ENCODE measurements at regions not wholly inside any gene's neighbourhood (a gene's known extent, or its start where the extent isn't known, plus 50 kb on each side); places are given as distances from the start of the nearest gene placed in this dataset.
"Not testable (repeated sequence)": the region's sequence is repeated elsewhere in the genome, so short reads cannot be mapped to it uniquely, and the experiment has no call there.

DNA sequence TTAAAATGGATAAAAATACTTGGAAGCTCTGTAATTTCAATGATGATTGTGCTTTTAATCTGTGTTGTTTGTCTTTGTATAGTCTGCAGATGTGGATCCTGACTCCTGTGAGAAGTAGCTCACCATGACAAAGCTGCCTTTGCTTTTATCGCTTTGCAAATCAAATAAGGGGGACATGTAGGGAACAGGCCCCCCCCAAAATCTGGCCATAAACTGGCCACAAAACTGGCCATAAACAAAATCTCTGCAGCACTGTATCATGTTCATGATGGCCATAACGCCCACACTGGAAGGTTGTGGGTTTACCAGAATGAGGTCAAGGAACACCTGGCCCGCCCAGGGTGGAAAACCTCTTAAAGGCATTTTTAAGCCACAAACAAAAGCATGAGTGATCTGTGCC lies 366.0 kb upstream of the FGF16 start:
- H3K36me3 ChIP-seq (ENCODE audit: control insufficient read depth, insufficient read depth, low read length); H3K9me3 ChIP-seq (ENCODE audit: control insufficient read depth, insufficient read depth, low read length); H3K4me1 ChIP-seq (ENCODE audit: control insufficient read depth, insufficient read depth, low read length); H3K27me3 ChIP-seq (ENCODE audit: control insufficient read depth, insufficient read depth, low read length); H3K4me3 ChIP-seq (ENCODE audit: low read depth, low read length); H3K9ac ChIP-seq (ENCODE audit: low read depth, low read length): not testable (repeated sequence)

DNA sequence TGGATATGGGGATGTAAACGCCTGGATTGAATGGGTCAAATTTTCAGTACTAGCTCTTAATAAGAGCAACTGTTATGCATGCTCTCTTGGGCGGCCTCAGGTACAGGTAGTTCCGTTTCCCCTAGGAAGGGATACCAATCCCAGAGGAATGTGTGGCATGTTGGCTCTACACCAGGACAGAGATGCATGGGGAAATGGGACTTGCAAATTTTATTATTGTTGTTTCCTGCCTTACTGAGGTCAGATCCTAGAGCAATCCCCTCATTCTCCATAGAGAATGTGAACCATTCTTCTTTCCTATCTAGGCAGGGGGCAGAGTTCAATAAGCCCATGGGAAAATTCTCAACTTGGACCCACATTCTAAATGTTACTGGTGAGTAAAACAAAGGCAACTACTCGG lies 361.8 kb upstream of the FGF16 start:
- no peak overlapping the region for H3K9ac ChIP-seq (ENCODE audit: low read depth, low read length)
- no peaks in the 10 kb centered on the region for H3K27me3 ChIP-seq (ENCODE audit: control insufficient read depth, insufficient read depth, low read length)
- H3K36me3 ChIP-seq (ENCODE audit: control insufficient read depth, insufficient read depth, low read length) = no peaks in the 10 kb centered on the region
- H3K4me3 ChIP-seq (ENCODE audit: low read depth, low read length) = no peak overlapping the region
- no peaks in the 10 kb centered on the region for H3K4me1 ChIP-seq (ENCODE audit: control insufficient read depth, insufficient read depth, low read length)
- peaks cover 5% of the 10 kb centered on the region for H3K9me3 ChIP-seq (ENCODE audit: control insufficient read depth, insufficient read depth, low read length)

DNA sequence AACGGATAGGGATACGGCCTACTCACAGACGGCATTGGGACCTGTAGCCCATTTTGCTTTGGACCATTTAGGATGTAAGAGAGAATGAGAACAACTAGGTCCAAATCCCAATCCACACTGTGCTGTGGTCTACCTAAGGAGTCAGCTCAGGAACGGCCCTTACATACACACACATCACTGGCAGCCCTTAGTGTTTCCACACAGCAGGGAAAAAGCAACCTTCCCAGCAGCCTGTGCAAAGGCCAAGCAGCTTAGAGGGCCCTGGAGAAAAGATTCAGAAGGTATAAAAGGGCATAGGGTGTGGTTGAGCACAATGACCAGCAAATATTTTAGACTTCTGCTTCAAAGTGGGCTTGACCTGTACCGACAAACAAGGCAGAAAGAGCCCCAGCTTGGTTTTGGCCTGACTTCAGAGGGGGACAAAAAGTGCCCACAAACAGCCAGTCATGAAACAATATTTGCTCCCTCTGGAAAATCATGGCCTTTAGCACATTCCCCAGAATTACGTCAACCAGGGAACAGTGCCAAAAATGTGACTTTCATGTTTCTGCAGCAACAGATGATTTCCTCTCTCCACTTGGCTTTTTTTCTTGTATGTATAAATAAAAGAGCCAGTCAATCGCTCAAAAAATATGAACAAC lies 359.5 kb upstream of the FGF16 start:
- H3K4me1 ChIP-seq (ENCODE audit: control insufficient read depth, insufficient read depth, low read length) = no peaks in the 10 kb centered on the region
- H3K9me3 ChIP-seq (ENCODE audit: control insufficient read depth, insufficient read depth, low read length) = peaks cover 5% of the 10 kb centered on the region
- H3K4me3 ChIP-seq (ENCODE audit: low read depth, low read length) = no peak overlapping the region
- no peak overlapping the region for H3K9ac ChIP-seq (ENCODE audit: low read depth, low read length)
- no peaks in the 10 kb centered on the region for H3K36me3 ChIP-seq (ENCODE audit: control insufficient read depth, insufficient read depth, low read length)
- no peaks in the 10 kb centered on the region for H3K27me3 ChIP-seq (ENCODE audit: control insufficient read depth, insufficient read depth, low read length)

DNA sequence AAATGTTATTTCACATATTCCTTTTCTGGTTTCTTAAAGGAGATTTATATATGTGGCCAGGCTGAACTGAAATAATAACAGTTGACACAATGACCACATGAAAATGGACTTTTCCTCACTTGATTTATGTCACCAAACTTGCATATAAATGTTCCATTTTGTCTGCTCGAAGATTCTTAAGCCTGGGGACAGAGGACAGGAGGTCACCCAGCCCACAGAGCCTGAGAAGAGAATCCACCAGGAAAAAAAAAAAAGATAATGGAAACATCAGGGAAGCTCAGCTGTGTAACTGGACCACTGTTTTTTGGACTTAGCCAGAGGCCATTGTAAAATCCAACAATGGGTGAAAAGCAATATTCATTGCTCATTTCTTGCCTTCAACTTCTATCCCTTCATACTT lies 359.0 kb upstream of the FGF16 start:
- Histone ChIP-seq H3K9ac (ENCODE audit: low read depth, low read length) (no peak overlapping the region), H3K4me3 (ENCODE audit: low read depth, low read length) (no peak overlapping the region), H3K9me3 (ENCODE audit: control insufficient read depth, insufficient read depth, low read length) (peaks cover 5% of the 10 kb centered on the region), H3K36me3 (ENCODE audit: control insufficient read depth, insufficient read depth, low read length) (no peaks in the 10 kb centered on the region), H3K27me3 (ENCODE audit: control insufficient read depth, insufficient read depth, low read length) (no peaks in the 10 kb centered on the region), H3K4me1 (ENCODE audit: control insufficient read depth, insufficient read depth, low read length) (no peaks in the 10 kb centered on the region)

DNA sequence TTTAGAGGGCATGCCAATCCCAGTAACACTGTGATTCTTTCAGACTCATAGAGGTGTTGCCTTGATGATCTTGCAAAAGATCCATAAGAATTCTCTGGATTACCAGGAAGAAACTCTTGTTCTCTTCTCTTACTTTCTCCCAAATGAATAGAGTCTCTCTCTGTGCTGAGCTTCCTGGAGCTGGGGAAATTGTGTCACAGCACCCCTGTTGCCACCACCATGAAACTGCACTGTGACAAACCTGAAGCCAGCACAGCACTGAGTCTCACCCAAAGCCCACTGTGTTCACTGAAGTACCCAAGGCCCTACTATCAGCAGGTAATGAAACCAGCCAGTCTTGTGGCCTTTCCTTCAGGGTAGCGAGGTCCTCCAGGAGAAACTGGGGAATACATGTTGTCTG lies 332.7 kb upstream of the FGF16 start:
- Histone ChIP-seq H3K4me3 (ENCODE audit: low read depth, low read length) (no peak overlapping the region), H3K36me3 (ENCODE audit: control insufficient read depth, insufficient read depth, low read length) (no peaks in the 10 kb centered on the region), H3K27me3 (ENCODE audit: control insufficient read depth, insufficient read depth, low read length) (no peaks in the 10 kb centered on the region), H3K4me1 (ENCODE audit: control insufficient read depth, insufficient read depth, low read length) (peaks cover under 1% of the 10 kb centered on the region), H3K9me3 (ENCODE audit: control insufficient read depth, insufficient read depth, low read length) (no peaks in the 10 kb centered on the region), H3K9ac (ENCODE audit: low read depth, low read length) (no peak overlapping the region)

DNA sequence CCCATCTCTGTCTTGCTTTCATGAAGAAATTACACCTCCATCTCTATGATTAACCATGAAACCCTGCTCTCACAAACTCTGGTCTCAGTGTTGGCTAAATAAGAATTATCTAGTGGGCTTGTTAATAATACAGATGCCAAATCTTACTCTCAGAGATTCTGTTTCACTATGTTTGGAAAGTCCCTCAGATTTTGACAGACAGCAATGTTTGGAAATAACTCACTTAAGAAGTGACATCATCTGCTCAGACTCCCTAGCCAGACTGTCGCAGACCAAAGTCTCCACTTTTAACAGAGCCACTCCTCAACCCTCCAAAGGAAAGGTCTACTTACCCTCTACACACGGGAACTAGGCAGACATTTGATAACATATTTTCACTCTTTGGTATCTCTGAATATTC lies 328.5 kb upstream of the FGF16 start:
- Histone ChIP-seq H3K27me3 (ENCODE audit: control insufficient read depth, insufficient read depth, low read length) (no peaks in the 10 kb centered on the region), H3K36me3 (ENCODE audit: control insufficient read depth, insufficient read depth, low read length) (no peaks in the 10 kb centered on the region), H3K9me3 (ENCODE audit: control insufficient read depth, insufficient read depth, low read length) (no peaks in the 10 kb centered on the region), H3K4me3 (ENCODE audit: low read depth, low read length) (no peak overlapping the region), H3K4me1 (ENCODE audit: control insufficient read depth, insufficient read depth, low read length) (peaks cover 4% of the 10 kb centered on the region), H3K9ac (ENCODE audit: low read depth, low read length) (no peak overlapping the region)

DNA sequence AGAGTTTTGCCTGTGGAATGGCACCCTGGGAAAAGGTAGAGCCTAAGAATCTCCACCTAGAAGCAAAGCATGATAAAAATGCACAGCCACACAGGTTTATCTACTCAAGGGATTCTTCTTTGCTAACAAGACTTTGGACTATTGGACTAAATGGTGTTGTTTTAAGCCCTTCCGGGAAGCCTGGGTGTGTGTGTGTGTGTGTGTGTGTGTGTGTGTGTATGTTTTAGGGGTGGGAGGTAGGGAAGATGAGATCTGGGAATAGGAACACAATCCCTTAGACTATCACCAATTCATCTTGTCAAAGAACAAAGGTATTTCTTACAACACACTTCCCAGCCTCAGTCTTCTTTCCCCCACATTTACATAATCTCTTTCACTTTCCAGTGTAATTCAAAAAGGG lies 327.5 kb upstream of the FGF16 start:
- Histone ChIP-seq H3K4me3 (ENCODE audit: low read depth, low read length) (no peak overlapping the region), H3K9ac (ENCODE audit: low read depth, low read length) (no peak overlapping the region), H3K9me3 (ENCODE audit: control insufficient read depth, insufficient read depth, low read length) (no peaks in the 10 kb centered on the region), H3K4me1 (ENCODE audit: control insufficient read depth, insufficient read depth, low read length) (peaks cover 4% of the 10 kb centered on the region), H3K36me3 (ENCODE audit: control insufficient read depth, insufficient read depth, low read length) (no peaks in the 10 kb centered on the region), H3K27me3 (ENCODE audit: control insufficient read depth, insufficient read depth, low read length) (no peaks in the 10 kb centered on the region)

DNA sequence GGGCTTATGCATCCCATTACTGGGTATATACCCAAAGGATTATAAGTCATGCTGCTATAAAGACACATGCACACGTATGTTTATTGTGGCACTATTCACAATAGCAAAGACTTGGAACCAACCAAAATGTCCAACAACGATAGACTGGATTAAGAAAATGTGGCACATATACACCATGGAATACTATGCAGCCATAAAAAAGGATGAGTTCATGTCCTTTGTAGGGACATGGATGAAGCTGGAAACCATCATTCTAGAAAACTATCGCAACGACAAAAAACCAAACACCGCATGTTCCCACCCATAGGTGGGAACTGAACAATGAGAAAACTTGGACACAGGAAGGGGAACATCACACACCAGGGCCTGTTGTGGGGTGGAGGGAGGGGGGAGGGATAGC lies 323.3 kb upstream of the FGF16 start:
- H3K27me3 ChIP-seq (ENCODE audit: control insufficient read depth, insufficient read depth, low read length); H3K9me3 ChIP-seq (ENCODE audit: control insufficient read depth, insufficient read depth, low read length); H3K9ac ChIP-seq (ENCODE audit: low read depth, low read length); H3K4me3 ChIP-seq (ENCODE audit: low read depth, low read length); H3K36me3 ChIP-seq (ENCODE audit: control insufficient read depth, insufficient read depth, low read length); H3K4me1 ChIP-seq (ENCODE audit: control insufficient read depth, insufficient read depth, low read length): not testable (repeated sequence)

DNA sequence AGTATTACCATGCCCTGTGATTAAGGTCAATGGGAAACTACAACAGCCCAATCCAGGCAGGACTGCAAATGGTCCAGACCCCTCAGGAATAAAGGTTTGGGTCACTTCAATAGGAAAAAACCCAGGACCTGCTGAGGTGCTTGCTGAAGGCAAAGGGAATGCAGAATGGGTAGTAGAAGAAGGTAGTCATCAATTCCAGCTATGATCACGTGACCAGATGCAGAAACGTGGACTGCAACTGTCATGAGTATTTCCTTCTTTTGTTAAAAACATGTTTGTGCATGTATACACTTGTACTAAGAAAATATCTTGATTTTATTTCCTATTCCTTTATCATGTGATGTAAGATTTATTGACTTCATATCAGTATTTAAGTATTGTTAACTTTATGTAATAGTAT lies 319.6 kb upstream of the FGF16 start:
- H3K9ac ChIP-seq (ENCODE audit: low read depth, low read length); H3K4me1 ChIP-seq (ENCODE audit: control insufficient read depth, insufficient read depth, low read length); H3K36me3 ChIP-seq (ENCODE audit: control insufficient read depth, insufficient read depth, low read length); H3K9me3 ChIP-seq (ENCODE audit: control insufficient read depth, insufficient read depth, low read length); H3K4me3 ChIP-seq (ENCODE audit: low read depth, low read length); H3K27me3 ChIP-seq (ENCODE audit: control insufficient read depth, insufficient read depth, low read length): not testable (repeated sequence)

DNA sequence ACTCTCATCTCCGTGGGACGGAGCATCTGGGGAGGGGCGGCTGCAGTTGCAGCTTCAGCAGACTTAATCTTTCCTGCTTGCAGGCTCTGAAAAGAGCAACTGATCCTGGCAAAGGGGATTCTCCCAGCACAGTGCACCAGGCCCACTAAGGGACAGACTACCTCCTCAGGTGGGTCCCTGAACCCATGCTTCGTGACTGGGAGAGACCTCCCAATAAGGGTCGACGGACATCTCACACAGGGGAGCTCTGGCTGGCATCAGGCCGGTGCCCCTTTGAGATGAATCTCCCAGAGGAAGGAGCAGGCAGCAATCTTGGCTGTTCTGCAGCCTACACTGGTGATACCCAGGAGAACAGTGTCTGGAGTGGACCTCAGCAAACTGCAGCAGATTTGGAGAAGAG lies 303.3 kb upstream of the FGF16 start:
- Histone ChIP-seq H3K36me3 (ENCODE audit: control insufficient read depth, insufficient read depth, low read length) (no peaks in the 10 kb centered on the region), H3K9ac (ENCODE audit: low read depth, low read length) (no peak overlapping the region), H3K27me3 (ENCODE audit: control insufficient read depth, insufficient read depth, low read length) (no peaks in the 10 kb centered on the region), H3K4me3 (ENCODE audit: low read depth, low read length) (no peak overlapping the region), H3K4me1 (ENCODE audit: control insufficient read depth, insufficient read depth, low read length) (no peaks in the 10 kb centered on the region), H3K9me3 (ENCODE audit: control insufficient read depth, insufficient read depth, low read length) (peaks cover 7% of the 10 kb centered on the region)

DNA sequence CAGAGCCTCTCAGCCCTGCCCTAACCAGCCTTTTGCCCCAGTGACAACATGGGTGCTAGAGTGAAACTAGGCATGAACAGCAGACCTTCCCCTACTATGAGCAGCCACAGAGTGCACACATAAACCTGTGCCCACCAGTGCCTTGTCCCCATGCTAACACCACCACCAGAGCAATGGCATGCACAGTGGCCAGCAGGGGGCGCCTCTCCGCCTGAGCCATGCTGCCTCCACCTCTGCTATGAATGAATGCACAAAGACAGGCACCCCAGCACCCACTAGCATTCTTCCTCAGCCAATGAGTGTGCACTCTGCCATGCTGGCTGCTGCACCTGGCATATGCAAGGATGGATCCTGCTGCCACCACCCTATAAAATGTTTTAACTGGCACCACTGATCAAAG lies 286.9 kb upstream of the FGF16 start:
- Histone ChIP-seq H3K4me1 (ENCODE audit: control insufficient read depth, insufficient read depth, low read length) (no peaks in the 10 kb centered on the region), H3K4me3 (ENCODE audit: low read depth, low read length) (no peak overlapping the region), H3K36me3 (ENCODE audit: control insufficient read depth, insufficient read depth, low read length) (no peaks in the 10 kb centered on the region), H3K9ac (ENCODE audit: low read depth, low read length) (no peak overlapping the region), H3K9me3 (ENCODE audit: control insufficient read depth, insufficient read depth, low read length) (peaks cover 4% of the 10 kb centered on the region), H3K27me3 (ENCODE audit: control insufficient read depth, insufficient read depth, low read length) (no peaks in the 10 kb centered on the region)

DNA sequence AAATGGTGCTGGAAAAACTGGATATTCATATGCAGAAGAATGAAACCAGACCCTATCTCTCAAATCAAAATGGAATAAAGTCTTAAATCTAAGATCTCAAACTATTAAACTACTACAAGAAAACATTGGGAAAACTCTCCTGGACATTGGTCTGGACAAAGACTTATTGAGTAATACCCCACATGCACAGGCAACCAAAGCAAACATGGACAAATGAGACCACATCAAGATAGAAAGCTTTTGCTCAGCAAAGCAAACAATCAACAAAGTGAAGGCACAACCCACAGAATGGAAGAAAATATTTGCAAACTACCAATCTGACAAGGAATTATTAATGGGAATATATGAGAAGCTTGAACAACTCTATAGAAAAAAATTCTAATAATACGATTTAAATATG lies 284.4 kb upstream of the FGF16 start:
- no peaks in the 10 kb centered on the region for H3K27me3 ChIP-seq (ENCODE audit: control insufficient read depth, insufficient read depth, low read length)
- H3K36me3 ChIP-seq (ENCODE audit: control insufficient read depth, insufficient read depth, low read length) = no peaks in the 10 kb centered on the region
- H3K9me3 ChIP-seq (ENCODE audit: control insufficient read depth, insufficient read depth, low read length) = peaks cover 4% of the 10 kb centered on the region
- no peaks in the 10 kb centered on the region for H3K4me1 ChIP-seq (ENCODE audit: control insufficient read depth, insufficient read depth, low read length)
- no peak overlapping the region for H3K4me3 ChIP-seq (ENCODE audit: low read depth, low read length)
- H3K9ac ChIP-seq (ENCODE audit: low read depth, low read length) = no peak overlapping the region

DNA sequence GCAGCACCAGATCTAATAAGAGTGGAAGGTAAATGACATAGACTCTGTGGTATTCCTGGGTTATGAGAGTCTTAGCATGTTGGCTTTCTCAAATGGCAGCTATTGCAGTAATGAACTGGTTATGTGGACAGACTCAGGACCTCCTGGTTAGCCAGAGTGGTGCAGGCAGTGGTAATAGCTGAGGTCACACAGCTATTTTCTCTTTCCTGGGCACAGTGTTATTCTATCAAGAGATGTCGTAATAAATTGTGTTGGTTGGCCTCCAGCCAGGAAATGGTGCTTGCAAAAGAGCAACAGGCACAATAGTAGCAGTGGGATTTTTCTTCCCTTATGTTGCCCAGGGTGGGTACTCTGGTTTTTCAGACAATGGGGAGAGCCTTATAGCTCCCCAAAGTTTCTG lies 279.2 kb upstream of the FGF16 start:
- Histone ChIP-seq H3K4me3 (ENCODE audit: low read depth, low read length) (no peak overlapping the region), H3K9me3 (ENCODE audit: control insufficient read depth, insufficient read depth, low read length) (peaks cover 4% of the 10 kb centered on the region), H3K36me3 (ENCODE audit: control insufficient read depth, insufficient read depth, low read length) (no peaks in the 10 kb centered on the region), H3K9ac (ENCODE audit: low read depth, low read length) (no peak overlapping the region), H3K4me1 (ENCODE audit: control insufficient read depth, insufficient read depth, low read length) (no peaks in the 10 kb centered on the region), H3K27me3 (ENCODE audit: control insufficient read depth, insufficient read depth, low read length) (no peaks in the 10 kb centered on the region)

Measured in iPS-15b (cell line).